ENCODE measurements at regions not wholly inside any gene's neighbourhood (a gene's known extent, or its start where the extent isn't known, plus 50 kb on each side); places are given as distances from the start of the nearest gene placed in this dataset.

GRCh38 chr3:124535306-124535705 lies 194.9 kb upstream of the UMPS start:
- Histone ChIP-seq H3K4me1 (no peaks in the 10 kb centered on the region), H3K9me3 (no peaks in the 10 kb centered on the region), H3K27me3 (no peaks in the 10 kb centered on the region), H3K4me3 (no peak overlapping the region), H3K27ac (no peak overlapping the region), H3K36me3 (no peaks in the 10 kb centered on the region)
- WGBS, 2 donors: 79 to 83% methylated on average over 1 of the region's 1 CpG
- DNase-seq (ENCODE audit: low spot score in 2 of 2): no peak
- TF ChIP-seq CTCF (IDR thresholded peaks at IDR 0.05) (no peak), POLR2A (IDR thresholded peaks at IDR 0.05) (no peak), EP300 (IDR thresholded peaks at IDR 0.05) (no peak)

GRCh38 chr3:124540550-124541211 lies 189.6 kb upstream of the UMPS start:
- H3K27ac ChIP-seq: no peak overlapping the region
- H3K4me1 ChIP-seq: no peaks in the 10 kb centered on the region
- WGBS, 2 donors: 79 to 86% methylated on average over 6 of the region's 6 CpGs
- H3K9me3 ChIP-seq: no peaks in the 10 kb centered on the region
- H3K36me3 ChIP-seq: no peaks in the 10 kb centered on the region
- DNase-seq (ENCODE audit: low spot score in 2 of 2): no peak
- H3K4me3 ChIP-seq: no peak overlapping the region
- no peak for TF ChIP-seq POLR2A (IDR thresholded peaks at IDR 0.05)
- no peaks in the 10 kb centered on the region for H3K27me3 ChIP-seq

- WGBS, 2 donors: 64 to 69% methylated on average over 6 of the region's 6 CpGs
- TF ChIP-seq EP300 (IDR thresholded peaks at IDR 0.05): no peak
- TF ChIP-seq POLR2A (IDR thresholded peaks at IDR 0.05): no peak
- TF ChIP-seq CTCF (IDR thresholded peaks at IDR 0.05): no peak
- no peaks in the 10 kb centered on the region for H3K27me3 ChIP-seq
These were observed 187.9 kb upstream of the UMPS start for GRCh38 chr3:124542214-124542869.

GRCh38 chr3:124545891-124546290 lies 184.4 kb upstream of the UMPS start:
- 54 to 72% methylated on average over 3 of the region's 3 CpGs for WGBS, 2 donors
- H3K9me3 ChIP-seq: no peaks in the 10 kb centered on the region
- no peaks in the 10 kb centered on the region for H3K4me1 ChIP-seq
- H3K36me3 ChIP-seq: no peaks in the 10 kb centered on the region
- H3K4me3 ChIP-seq: no peak overlapping the region
- TF ChIP-seq EP300 (IDR thresholded peaks at IDR 0.05) (no peak), POLR2A (IDR thresholded peaks at IDR 0.05) (no peak), CTCF (IDR thresholded peaks at IDR 0.05) (no peak)
- DNase-seq (ENCODE audit: low spot score in 2 of 2): no peak
- H3K27ac ChIP-seq: no peak overlapping the region
- no peaks in the 10 kb centered on the region for H3K27me3 ChIP-seq

More at GRCh38 chr3:124542214-124542869, 187.9 kb upstream of the UMPS start:
- Histone ChIP-seq H3K36me3 (no peaks in the 10 kb centered on the region), H3K4me3 (no peak overlapping the region), H3K9me3 (no peaks in the 10 kb centered on the region), H3K27ac (no peak overlapping the region), H3K4me1 (no peaks in the 10 kb centered on the region)
- no peak for DNase-seq (ENCODE audit: low spot score in 2 of 2)

- H3K27ac ChIP-seq: no peak overlapping the region
- no peak for TF ChIP-seq POLR2A (IDR thresholded peaks at IDR 0.05)
- DNase-seq (ENCODE audit: low spot score in 2 of 2): no peak
These were observed 178.0 kb upstream of the UMPS start for GRCh38 chr3:124552224-124552623.

GRCh38 chr3:124553178-124553577 lies 177.1 kb upstream of the UMPS start:
- TF ChIP-seq POLR2A (IDR thresholded peaks at IDR 0.05) (no peak), CTCF (IDR thresholded peaks at IDR 0.05) (no peak), EP300 (IDR thresholded peaks at IDR 0.05) (no peak)
- no peak overlapping the region for H3K27ac ChIP-seq
- no peak for DNase-seq (ENCODE audit: low spot score in 2 of 2)
- 67 to 85% methylated on average over 3 of the region's 3 CpGs for WGBS, 2 donors
- no peaks in the 10 kb centered on the region for H3K9me3 ChIP-seq
- no peaks in the 10 kb centered on the region for H3K27me3 ChIP-seq
- no peaks in the 10 kb centered on the region for H3K36me3 ChIP-seq
- H3K4me3 ChIP-seq: no peak overlapping the region
- no peaks in the 10 kb centered on the region for H3K4me1 ChIP-seq

More at GRCh38 chr3:124552224-124552623, 178.0 kb upstream of the UMPS start:
- Histone ChIP-seq H3K36me3 (no peaks in the 10 kb centered on the region), H3K4me3 (no peak overlapping the region), H3K4me1 (no peaks in the 10 kb centered on the region), H3K27me3 (no peaks in the 10 kb centered on the region), H3K9me3 (no peaks in the 10 kb centered on the region)
- 66 to 70% methylated on average over 5 of the region's 5 CpGs for WGBS, 2 donors
